HG02852 (cell line): ENCODE measurements at regions not wholly inside any gene's neighbourhood (a gene's known extent, or its start where the extent isn't known, plus 50 kb on each side); places are given as distances from the start of the nearest gene placed in this dataset.

Experiments used
- ATAC-seq: cut with Tn5 transposase; IDR thresholded peaks from one replicate; pipeline ENCODE4 v1.9.1; 2021; ENCODE audit warnings: mild to moderate bottlenecking, moderate library complexity; ENCODE audit not compliant: unreplicated experiment

GRCh38 chr12:91422811-91423692 is 240.4 kb upstream of the DCN start:
- no peak for ATAC-seq

GRCh38 chr12:91422127-91422526 is 239.5 kb upstream of the DCN start:
- ATAC-seq: no peak

- ATAC-seq: no peak
These were observed 237.2 kb upstream of the DCN start for GRCh38 chr12:91419809-91420208.

GRCh38 chr12:91418221-91419090 is 235.8 kb upstream of the DCN start:
- ATAC-seq: no peak

- no peak for ATAC-seq
These were observed 235.0 kb upstream of the DCN start for GRCh38 chr12:91417650-91418049.

- no peak for ATAC-seq
These were observed 232.0 kb upstream of the DCN start for GRCh38 chr12:91414636-91415035.

GRCh38 chr12:91413581-91414546 is 231.2 kb upstream of the DCN start:
- no peak for ATAC-seq

- peak; percentile 83 for ATAC-seq
These were observed 224.3 kb upstream of the DCN start for GRCh38 chr12:91406920-91407341.

GRCh38 chr12:91404441-91404840 is 221.8 kb upstream of the DCN start:
- no peak for ATAC-seq

GRCh38 chr12:91401190-91401589 is 218.6 kb upstream of the DCN start:
- ATAC-seq: no peak

- no peak for ATAC-seq
These were observed 217.7 kb upstream of the DCN start for GRCh38 chr12:91400271-91400670.

GRCh38 chr12:91397866-91398532 is 215.4 kb upstream of the DCN start:
- ATAC-seq: no peak

- no peak for ATAC-seq
These were observed 213.7 kb upstream of the DCN start for GRCh38 chr12:91396293-91396692.

GRCh38 chr12:91395628-91396135 is 213.1 kb upstream of the DCN start:
- ATAC-seq: no peak

GRCh38 chr12:91394903-91395302 is 212.3 kb upstream of the DCN start:
- no peak for ATAC-seq

GRCh38 chr12:91388573-91388972 is 206.0 kb upstream of the DCN start:
- no peak for ATAC-seq

GRCh38 chr12:91387461-91388134 is 205.0 kb upstream of the DCN start:
- no peak for ATAC-seq

GRCh38 chr12:91384806-91385205 is 202.2 kb upstream of the DCN start:
- no peak for ATAC-seq

GRCh38 chr12:91384366-91384765 is 201.7 kb upstream of the DCN start:
- ATAC-seq: no peak
